HG03521 (cell line): ENCODE measurements at regions not wholly inside any gene's neighbourhood (a gene's known extent, or its start where the extent isn't known, plus 50 kb on each side); places are given as distances from the start of the nearest gene placed in this dataset.

Experiments used
- ATAC-seq: cut with Tn5 transposase; IDR thresholded peaks from one replicate; pipeline ENCODE4 v1.9.1; 2021; ENCODE audit warnings: mild to moderate bottlenecking, moderate library complexity; ENCODE audit not compliant: unreplicated experiment

GRCh38 chr2:163462993-163463392 is 272.8 kb downstream of the FIGN start:
- ATAC-seq = no peak

GRCh38 chr2:163459986-163460385 is 275.8 kb downstream of the FIGN start:
- no peak for ATAC-seq

- ATAC-seq = no peak
Measured at GRCh38 chr2:163456953-163457743, 278.7 kb downstream of the FIGN start.

GRCh38 chr2:163455815-163456214 is 280.0 kb downstream of the FIGN start:
- ATAC-seq = peak; percentile 83

- ATAC-seq = no peak
Measured at GRCh38 chr2:163453920-163454319, 281.9 kb downstream of the FIGN start.

GRCh38 chr2:163441603-163442002 is 294.2 kb downstream of the FIGN start:
- ATAC-seq = no peak

- ATAC-seq = no peak
Measured at GRCh38 chr2:163436963-163437362, 298.8 kb downstream of the FIGN start.

- ATAC-seq = no peak
Measured at GRCh38 chr2:163428187-163428586, 307.6 kb downstream of the FIGN start.

- ATAC-seq = no peak
Measured at GRCh38 chr2:163420604-163421003, 315.2 kb downstream of the FIGN start.

- ATAC-seq = no peak
Measured at GRCh38 chr2:163419000-163419830, 316.6 kb downstream of the FIGN start.

GRCh38 chr2:163417596-163418337 is 318.0 kb downstream of the FIGN start:
- ATAC-seq = peak; percentile 79

GRCh38 chr2:163414121-163414520 is 321.7 kb downstream of the FIGN start:
- no peak for ATAC-seq

GRCh38 chr2:163407296-163407695 is 328.5 kb downstream of the FIGN start:
- ATAC-seq = no peak

GRCh38 chr2:163405298-163405697 is 330.5 kb downstream of the FIGN start:
- no peak for ATAC-seq

GRCh38 chr2:163401481-163401880 is 334.3 kb downstream of the FIGN start:
- no peak for ATAC-seq

GRCh38 chr2:163397451-163397850 is 338.4 kb downstream of the FIGN start:
- ATAC-seq = no peak

- ATAC-seq = no peak
Measured at GRCh38 chr2:163395602-163396001, 340.2 kb downstream of the FIGN start.

GRCh38 chr2:163389838-163390237 is 346.0 kb downstream of the FIGN start:
- ATAC-seq = no peak

GRCh38 chr2:163375472-163375871 is 360.3 kb downstream of the FIGN start:
- ATAC-seq = no peak

- no peak for ATAC-seq
Measured at GRCh38 chr2:163375070-163375469, 360.7 kb downstream of the FIGN start.

GRCh38 chr2:163374282-163374681 is 361.5 kb downstream of the FIGN start:
- ATAC-seq = no peak
